CD8-positive, alpha-beta memory T cell (primary cell): ENCODE measurements at regions not wholly inside any gene's neighbourhood (a gene's known extent, or its start where the extent isn't known, plus 50 kb on each side); places are given as distances from the start of the nearest gene placed in this dataset.
"Not testable (repeated sequence)": the region's sequence is repeated elsewhere in the genome, so short reads cannot be mapped to it uniquely, and the experiment has no call there.

Experiments used
- CTCF ChIA-PET: fragments of 350-600 bp; sonication (Branson Sonifier 250); formaldehyde crosslinking; loops from one replicate; lab custom pipeline; 2021; ENCODE audit warnings: antibody characterized with exemption; lab: Charles Lee
- POLR2A ChIA-PET: fragments of 350-600 bp; sonication (Branson Sonifier 250); formaldehyde crosslinking; loops from one replicate; lab custom pipeline; 2021; ENCODE audit warnings: antibody characterized with exemption; lab: Charles Lee
- DNase-seq, 5 donors: peaks; one replicate each; pipeline versions ENCODE4 v3.0.0 to v3.0.0-alpha.2; 2020 to 2022; ENCODE audit warnings: mixed read lengths in 1 of 5
- H3K27ac ChIP-seq: one replicate; pipeline ENCODE4 v1.7.0; 2013; ENCODE audit warnings: low read depth, mild to moderate bottlenecking, low read length, moderate library complexity
- H3K27me3 ChIP-seq: 2 replicates; pipeline ENCODE4 v1.7.0; 2013; ENCODE audit warnings: low read length, mild to moderate bottlenecking; ENCODE audit not compliant: insufficient read depth, poor library complexity, severe bottlenecking
- H3K36me3 ChIP-seq: 2 replicates; pipeline ENCODE4 v1.7.0; 2013; ENCODE audit warnings: mild to moderate bottlenecking, low read length, moderate library complexity; ENCODE audit not compliant: insufficient read depth
- H3K4me1 ChIP-seq: 2 replicates; pipeline ENCODE4 v1.7.0; 2013; ENCODE audit warnings: mild to moderate bottlenecking, low read length, moderate library complexity; ENCODE audit not compliant: insufficient read depth
- H3K4me3 ChIP-seq: 2 replicates; pipeline ENCODE4 v1.7.0; 2013; ENCODE audit warnings: mild to moderate bottlenecking, low read length
- H3K9me3 ChIP-seq: 2 replicates; pipeline ENCODE4 v1.7.0; 2013; ENCODE audit warnings: mild to moderate bottlenecking, low read length
- H3K27ac Mint-ChIP-seq, 8 donors: one replicate each; pipeline ENCODE4 v1.8.0; 2020 to 2021; ENCODE audit warnings: mixed read lengths in 8 of 8, mild to moderate bottlenecking in 6 of 8, inconsistent platforms in 3 of 8, moderate library complexity in 3 of 8
- H3K27me3 Mint-ChIP-seq, 2 donors: one replicate each; pipeline ENCODE4 v1.8.0; 2020 to 2021; ENCODE audit warnings: mixed read lengths in 2 of 2, mild to moderate bottlenecking in 1 of 2, moderate library complexity in 1 of 2
- H3K36me3 Mint-ChIP-seq, 3 donors: one replicate each; pipeline ENCODE4 v1.8.0; 2020 to 2021; ENCODE audit warnings: mixed read lengths in 3 of 3, inconsistent platforms in 1 of 3, mild to moderate bottlenecking in 1 of 3
- H3K4me1 Mint-ChIP-seq, 3 donors: one replicate each; pipeline ENCODE4 v1.8.0; 2020 to 2021; ENCODE audit warnings: mixed read lengths in 3 of 3, inconsistent platforms in 1 of 3, mild to moderate bottlenecking in 1 of 3
- H3K4me3 Mint-ChIP-seq, 7 donors: one replicate each; pipeline ENCODE4 v1.8.0; 2020 to 2021; ENCODE audit warnings: mixed read lengths in 7 of 7, mild to moderate bottlenecking in 6 of 7, moderate library complexity in 4 of 7, inconsistent platforms in 2 of 7
- H3K9me3 Mint-ChIP-seq, 5 donors: one replicate each; pipeline ENCODE4 v1.8.0; 2020 to 2022; ENCODE audit warnings: mixed read lengths in 5 of 5, mild to moderate bottlenecking in 3 of 5, moderate library complexity in 2 of 5, inconsistent platforms in 1 of 5

DNA sequence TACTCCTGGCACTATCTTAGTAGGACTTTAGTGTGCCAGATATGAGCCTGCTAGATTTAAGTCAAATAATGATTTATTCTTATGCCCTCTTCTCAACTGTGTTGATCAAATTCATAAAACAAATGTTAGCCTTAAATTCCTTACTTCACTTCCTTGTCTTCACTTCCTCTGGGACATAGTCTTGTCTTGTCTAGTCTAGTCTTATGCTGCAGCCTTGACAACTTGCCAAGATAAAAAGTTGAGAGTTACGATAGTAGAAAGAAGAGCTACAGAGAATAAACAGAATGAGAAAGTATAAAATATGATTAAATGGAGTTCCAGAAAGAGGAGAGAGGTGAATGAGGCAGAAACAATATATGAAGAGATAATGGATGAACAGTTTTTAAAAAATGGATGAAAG, 378.1 kb downstream of the DAD1 start:
- CTCF ChIA-PET = no interaction called here
- H3K36me3 Mint-ChIP-seq = no peaks in the 10 kb centered on the region

DNA sequence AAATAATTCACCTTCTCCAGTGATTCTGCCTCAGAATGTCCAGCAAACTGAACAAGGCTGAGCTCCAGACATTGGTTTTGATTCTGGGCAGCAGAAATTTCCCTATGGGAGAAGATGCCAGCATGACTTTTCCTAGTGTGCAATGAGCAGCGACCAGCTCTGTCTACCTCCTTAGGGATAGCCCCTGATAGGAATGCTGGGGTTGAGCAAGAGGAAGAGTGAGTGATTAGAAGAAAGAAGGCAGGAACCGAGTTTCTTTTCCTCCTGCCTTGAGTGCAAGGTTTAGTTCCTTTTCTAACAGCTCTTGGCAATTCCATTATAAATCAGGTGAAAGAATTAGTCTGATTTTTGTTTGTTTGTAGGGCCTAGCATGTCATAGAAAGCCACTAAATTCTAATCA, 379.0 kb downstream of the DAD1 start:
- H3K9me3 Mint-ChIP-seq = no peaks in the 10 kb centered on the region
- no peaks in the 10 kb centered on the region for H3K4me1 ChIP-seq
- ChIA-PET POLR2A (no interaction called here), CTCF (no interaction called here)
- H3K4me1 Mint-ChIP-seq = no peaks in the 10 kb centered on the region
- no peaks in the 10 kb centered on the region for H3K9me3 ChIP-seq
- H3K36me3 ChIP-seq = no peaks in the 10 kb centered on the region
- H3K27ac ChIP-seq = no peak overlapping the region
- DNase-seq = no peak
- H3K4me3 Mint-ChIP-seq = no peak overlapping the region
- no peaks in the 10 kb centered on the region for H3K27me3 ChIP-seq
- H3K4me3 ChIP-seq = no peak overlapping the region
- no peaks in the 10 kb centered on the region for H3K36me3 Mint-ChIP-seq
- no peak overlapping the region for H3K27ac Mint-ChIP-seq
- no peaks in the 10 kb centered on the region for H3K27me3 Mint-ChIP-seq

More for the DNA sequence above, 378.1 kb downstream of the DAD1 start:
- no peaks in the 10 kb centered on the region for H3K27me3 Mint-ChIP-seq
- H3K36me3 ChIP-seq = no peaks in the 10 kb centered on the region
- no peak overlapping the region for H3K4me3 Mint-ChIP-seq
- H3K4me1 Mint-ChIP-seq = no peaks in the 10 kb centered on the region
- H3K4me3 ChIP-seq = no peak overlapping the region
- H3K27ac Mint-ChIP-seq = peak overlapping the region in 1 of 8 donors; percentile 57
- H3K9me3 ChIP-seq = no peaks in the 10 kb centered on the region
- DNase-seq = no peak
- no peaks in the 10 kb centered on the region for H3K9me3 Mint-ChIP-seq
- no peaks in the 10 kb centered on the region for H3K27me3 ChIP-seq
- POLR2A ChIA-PET = no interaction called here
- no peaks in the 10 kb centered on the region for H3K4me1 ChIP-seq
- no peak overlapping the region for H3K27ac ChIP-seq

DNA sequence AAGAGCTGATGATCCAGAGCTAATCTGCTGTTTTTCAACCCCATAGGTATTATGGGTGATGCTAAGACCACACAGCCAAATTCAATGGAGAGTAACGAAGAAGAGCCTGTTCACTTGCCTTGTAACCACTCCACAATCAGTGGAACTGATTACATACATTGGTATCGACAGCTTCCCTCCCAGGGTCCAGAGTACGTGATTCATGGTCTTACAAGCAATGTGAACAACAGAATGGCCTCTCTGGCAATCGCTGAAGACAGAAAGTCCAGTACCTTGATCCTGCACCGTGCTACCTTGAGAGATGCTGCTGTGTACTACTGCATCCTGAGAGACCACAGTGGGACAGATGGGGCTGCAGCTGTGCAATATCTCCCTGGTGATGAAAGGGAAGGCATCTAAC, 386.0 kb downstream of the DAD1 start:
- Histone ChIP-seq H3K9me3 (no peaks in the 10 kb centered on the region), H3K27me3 (no peaks in the 10 kb centered on the region), H3K27ac (no peak overlapping the region), H3K4me3 (no peak overlapping the region), H3K36me3 (no peaks in the 10 kb centered on the region), H3K4me1 (no peaks in the 10 kb centered on the region)
- H3K4me1 Mint-ChIP-seq = peaks cover 0 to 3% (median 0%) of the 10 kb centered on the region in 3 donors
- DNase-seq = no peak
- CTCF ChIA-PET = interaction anchor here (1.1 kb wide), 1 partner anchor 367 kb away, joined by 3 read pairs; no protein-coding TSS in a partner anchor
- no peaks in the 10 kb centered on the region for H3K27me3 Mint-ChIP-seq
- POLR2A ChIA-PET = no interaction called here
- no peaks in the 10 kb centered on the region for H3K9me3 Mint-ChIP-seq
- peak overlapping the region in 1 of 7 donors; percentile 62 for H3K4me3 Mint-ChIP-seq
- H3K36me3 Mint-ChIP-seq = no peaks in the 10 kb centered on the region
- no peak overlapping the region for H3K27ac Mint-ChIP-seq

DNA sequence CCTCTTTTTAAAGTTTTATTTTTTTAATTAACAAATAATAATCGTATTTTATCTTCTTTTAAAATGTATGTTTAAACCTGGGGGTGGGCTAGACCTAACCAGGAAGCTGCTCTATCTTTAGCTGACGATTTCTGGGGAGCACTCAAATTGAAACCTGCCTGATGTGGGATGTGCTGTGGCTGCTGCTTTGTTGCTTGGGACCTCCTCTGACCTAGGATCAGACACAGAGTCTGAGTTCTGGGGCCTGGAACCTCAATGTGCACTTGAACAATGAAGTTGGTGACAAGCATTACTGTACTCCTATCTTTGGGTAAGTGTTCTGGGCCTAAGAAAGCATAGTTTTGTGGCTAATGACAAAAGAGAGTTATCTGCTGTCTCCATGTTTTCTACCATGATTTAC, 386.7 kb downstream of the DAD1 start:
- Histone ChIP-seq H3K36me3 (no peaks in the 10 kb centered on the region), H3K9me3 (no peaks in the 10 kb centered on the region), H3K27ac (no peak overlapping the region), H3K4me3 (no peak overlapping the region), H3K4me1 (no peaks in the 10 kb centered on the region), H3K27me3 (no peaks in the 10 kb centered on the region)
- peak in 1 of 5 donors; percentile 4 for DNase-seq
- ChIA-PET CTCF (no interaction called here), POLR2A (no interaction called here)
- Mint-ChIP-seq H3K27me3 (no peaks in the 10 kb centered on the region), H3K4me3 (peak overlapping the region in 6 of 7 donors; percentile 43 to 80 (median 64)), H3K27ac (peak overlapping the region in 2 of 8 donors; percentile 5 to 66), H3K36me3 (no peaks in the 10 kb centered on the region), H3K4me1 (peaks cover 0 to 3% (median 0%) of the 10 kb centered on the region in 3 donors), H3K9me3 (no peaks in the 10 kb centered on the region)

DNA sequence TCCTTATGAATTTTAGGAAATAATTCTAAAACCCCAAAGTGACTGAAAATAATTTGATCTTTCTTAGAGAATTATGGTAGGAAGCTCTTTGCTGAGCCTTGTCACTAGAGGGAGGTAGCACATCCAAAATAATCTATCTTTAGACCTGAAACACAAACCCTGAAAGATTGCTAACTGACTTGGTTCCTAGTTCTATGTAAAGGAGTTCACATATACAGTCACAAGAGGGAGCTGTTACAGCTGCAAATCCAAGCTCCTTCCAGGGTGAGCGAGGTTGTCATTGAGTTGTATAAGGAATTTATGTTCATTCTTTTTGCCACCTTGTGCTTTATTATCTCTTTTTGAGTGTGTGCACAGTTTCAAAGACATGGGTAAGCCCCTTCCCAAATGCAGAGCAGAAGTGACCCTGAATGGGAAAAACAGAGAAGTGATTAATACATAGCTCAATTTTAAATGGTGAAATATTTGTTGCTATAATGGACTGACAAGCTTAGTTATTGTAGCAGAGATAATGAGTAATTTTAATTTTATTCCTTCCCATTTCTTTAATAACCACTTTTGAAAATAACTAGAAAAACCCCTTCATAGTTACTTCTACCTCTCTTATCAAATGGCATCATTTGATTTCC, 387.9 kb downstream of the DAD1 start:
- DNase-seq = peak in 2 of 5 donors; percentile 17 to 33
- POLR2A ChIA-PET = no interaction called here
- Histone ChIP-seq H3K36me3 (no peaks in the 10 kb centered on the region), H3K9me3 (no peaks in the 10 kb centered on the region), H3K4me3 (no peak overlapping the region), H3K27me3 (no peaks in the 10 kb centered on the region), H3K4me1 (no peaks in the 10 kb centered on the region), H3K27ac (no peak overlapping the region)
- peak overlapping the region in 1 of 7 donors; percentile 46 for H3K4me3 Mint-ChIP-seq
- H3K4me1 Mint-ChIP-seq = peaks cover 0 to 3% (median 0%) of the 10 kb centered on the region in 3 donors
- H3K36me3 Mint-ChIP-seq = no peaks in the 10 kb centered on the region
- H3K27me3 Mint-ChIP-seq = no peaks in the 10 kb centered on the region
- CTCF ChIA-PET = interaction anchor here (0.8 kb wide), 1 partner anchor 369 kb away, joined by 4 read pairs; no protein-coding TSS in a partner anchor
- no peak overlapping the region for H3K27ac Mint-ChIP-seq
- H3K9me3 Mint-ChIP-seq = no peaks in the 10 kb centered on the region

DNA sequence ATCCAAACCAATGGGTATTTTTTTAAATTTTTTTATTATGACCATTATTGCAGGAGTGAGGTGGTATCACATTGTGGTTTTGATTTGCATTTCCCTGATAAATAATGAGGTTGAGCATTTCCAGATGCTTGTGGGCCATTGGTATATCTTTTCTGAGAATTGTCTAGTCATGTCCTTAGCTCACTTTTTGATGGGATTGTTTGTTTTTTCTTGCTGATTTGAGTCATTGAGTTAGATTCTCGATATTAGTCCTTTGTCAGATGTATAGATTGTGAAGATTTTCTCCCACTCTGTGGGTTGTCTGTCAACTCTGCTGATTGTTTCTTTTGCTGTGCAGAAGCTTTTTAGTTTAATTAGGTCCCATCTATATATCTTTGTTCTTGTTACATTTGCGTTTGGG, 388.9 kb downstream of the DAD1 start:
- H3K9me3 Mint-ChIP-seq, POLR2A ChIA-PET, DNase-seq, H3K36me3 Mint-ChIP-seq, H3K4me3 ChIP-seq, H3K27ac Mint-ChIP-seq, H3K4me1 ChIP-seq, H3K27me3 Mint-ChIP-seq, H3K4me1 Mint-ChIP-seq, H3K27me3 ChIP-seq, H3K4me3 Mint-ChIP-seq, H3K9me3 ChIP-seq, CTCF ChIA-PET, H3K27ac ChIP-seq, H3K36me3 ChIP-seq: not testable (repeated sequence)

DNA sequence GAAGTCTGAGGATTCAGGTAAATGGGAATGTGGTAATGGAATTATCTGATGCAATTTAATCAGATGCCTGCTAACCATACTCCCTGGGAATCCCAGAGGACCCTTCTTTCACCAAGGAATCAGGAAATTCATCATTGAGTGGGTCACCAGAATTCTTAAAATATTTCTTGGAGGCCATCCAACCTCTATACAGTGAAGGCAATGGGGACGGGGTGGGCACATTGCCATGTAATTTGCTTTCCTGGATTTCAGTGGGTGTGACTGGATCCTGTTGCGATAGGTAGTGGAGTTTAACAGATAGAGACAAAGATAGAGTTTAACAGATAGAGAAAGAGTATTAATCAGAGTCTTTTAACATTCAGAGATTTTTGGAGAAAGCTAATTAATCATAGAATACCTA, 394.4 kb downstream of the DAD1 start:
- no peaks in the 10 kb centered on the region for H3K4me1 Mint-ChIP-seq
- no peak overlapping the region for H3K4me3 ChIP-seq
- ChIA-PET CTCF (no interaction called here), POLR2A (no interaction called here)
- DNase-seq = no peak
- no peak overlapping the region for H3K27ac ChIP-seq
- no peaks in the 10 kb centered on the region for H3K9me3 ChIP-seq
- no peaks in the 10 kb centered on the region for H3K36me3 Mint-ChIP-seq
- no peak overlapping the region for H3K4me3 Mint-ChIP-seq
- H3K36me3 ChIP-seq = no peaks in the 10 kb centered on the region
- no peaks in the 10 kb centered on the region for H3K9me3 Mint-ChIP-seq
- no peaks in the 10 kb centered on the region for H3K4me1 ChIP-seq
- no peaks in the 10 kb centered on the region for H3K27me3 Mint-ChIP-seq
- no peaks in the 10 kb centered on the region for H3K27me3 ChIP-seq
- no peak overlapping the region for H3K27ac Mint-ChIP-seq

DNA sequence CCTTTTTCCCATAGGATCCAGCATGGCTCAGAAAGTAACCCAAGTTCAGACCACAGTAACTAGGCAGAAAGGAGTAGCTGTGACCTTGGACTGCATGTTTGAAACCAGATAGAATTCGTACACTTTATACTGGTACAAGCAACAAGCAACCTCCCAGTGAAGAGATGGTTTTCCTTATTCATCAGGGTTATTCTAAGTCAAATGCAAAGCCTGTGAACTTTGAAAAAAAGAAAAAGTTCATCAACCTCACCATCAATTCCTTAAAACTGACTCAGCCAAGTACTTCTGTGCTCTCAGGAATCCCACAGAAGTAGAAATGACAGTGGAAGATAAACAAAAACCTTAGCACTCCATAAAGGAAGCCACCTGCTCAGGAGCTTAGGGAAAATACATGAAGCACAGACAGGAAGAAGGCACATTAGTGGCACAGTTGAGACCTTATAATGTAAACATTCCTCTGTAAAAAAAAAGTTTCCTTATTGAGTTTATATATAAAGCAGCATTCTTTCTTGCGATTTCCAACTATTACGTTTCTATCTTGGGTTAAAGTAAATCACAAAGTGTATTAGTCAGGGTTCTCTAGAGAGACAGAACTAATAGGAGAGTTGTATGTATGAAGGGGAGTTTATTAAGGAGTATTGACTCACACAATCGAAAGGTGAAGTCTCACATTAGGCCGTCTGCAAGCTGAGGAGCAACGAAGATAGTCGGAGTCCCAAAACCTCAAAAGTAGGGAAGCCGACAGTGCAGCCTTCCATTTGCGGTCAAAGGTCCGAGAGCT, 398.4 kb downstream of the DAD1 start:
- no peak overlapping the region for H3K27ac ChIP-seq
- H3K36me3 Mint-ChIP-seq = no peaks in the 10 kb centered on the region
- no peaks in the 10 kb centered on the region for H3K27me3 Mint-ChIP-seq
- no peak for DNase-seq
- no peak overlapping the region for H3K27ac Mint-ChIP-seq
- H3K36me3 ChIP-seq = no peaks in the 10 kb centered on the region
- H3K9me3 Mint-ChIP-seq = no peaks in the 10 kb centered on the region
- H3K4me1 Mint-ChIP-seq = no peaks in the 10 kb centered on the region
- no peaks in the 10 kb centered on the region for H3K9me3 ChIP-seq
- H3K4me3 ChIP-seq = no peak overlapping the region
- no peak overlapping the region for H3K4me3 Mint-ChIP-seq
- H3K4me1 ChIP-seq = no peaks in the 10 kb centered on the region
- ChIA-PET CTCF (no interaction called here), POLR2A (no interaction called here)
- H3K27me3 ChIP-seq = no peaks in the 10 kb centered on the region
